ENCODE measurements at regions not wholly inside any gene's neighbourhood (a gene's known extent, or its start where the extent isn't known, plus 50 kb on each side); places are given as distances from the start of the nearest gene placed in this dataset.
"Not testable (repeated sequence)": the region's sequence is repeated elsewhere in the genome, so short reads cannot be mapped to it uniquely, and the experiment has no call there.

DNA sequence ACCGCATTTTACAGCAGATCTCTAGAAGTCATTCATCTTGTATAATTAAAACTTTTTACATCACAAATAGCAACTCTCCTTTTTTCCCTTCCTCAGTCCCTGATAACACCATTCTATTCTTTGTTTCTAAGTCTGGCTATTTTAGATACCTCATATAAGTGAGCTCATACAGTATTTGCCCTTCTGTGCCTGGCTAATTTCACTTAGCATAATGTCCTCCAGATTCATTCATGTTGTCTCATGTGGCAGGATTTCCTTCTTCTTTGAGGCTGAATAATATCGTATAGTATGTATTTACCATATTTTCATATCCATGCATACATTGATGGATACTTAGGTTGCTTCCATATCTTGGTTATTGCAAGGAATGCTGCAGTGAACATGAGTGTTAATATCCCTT, 362.0 kb downstream of the RFC3 start:
- CTCF ChIA-PET: no interaction called here
- no peaks in the 10 kb centered on the region for H3K9me3 ChIP-seq (ENCODE audit: control insufficient read depth, insufficient read depth, low read depth, low read length)
- POLR2A ChIA-PET: no interaction called here
- no peaks in the 10 kb centered on the region for H3K4me1 ChIP-seq (ENCODE audit: control insufficient read depth, insufficient read depth, low read length)
- no peaks in the 10 kb centered on the region for H3K36me3 ChIP-seq (ENCODE audit: control insufficient read depth in 2 of 2, insufficient read depth in 1 of 2, low read length in 2 of 2)
- no peak for TF ChIP-seq ZNF580 (tag by site-specific recombination; IDR thresholded peaks at IDR 0.05)
- TF ChIP-seq ZNF133 (tag by site-specific recombination; IDR thresholded peaks at IDR 0.05): no peak
- TF ChIP-seq, protein P1, sequence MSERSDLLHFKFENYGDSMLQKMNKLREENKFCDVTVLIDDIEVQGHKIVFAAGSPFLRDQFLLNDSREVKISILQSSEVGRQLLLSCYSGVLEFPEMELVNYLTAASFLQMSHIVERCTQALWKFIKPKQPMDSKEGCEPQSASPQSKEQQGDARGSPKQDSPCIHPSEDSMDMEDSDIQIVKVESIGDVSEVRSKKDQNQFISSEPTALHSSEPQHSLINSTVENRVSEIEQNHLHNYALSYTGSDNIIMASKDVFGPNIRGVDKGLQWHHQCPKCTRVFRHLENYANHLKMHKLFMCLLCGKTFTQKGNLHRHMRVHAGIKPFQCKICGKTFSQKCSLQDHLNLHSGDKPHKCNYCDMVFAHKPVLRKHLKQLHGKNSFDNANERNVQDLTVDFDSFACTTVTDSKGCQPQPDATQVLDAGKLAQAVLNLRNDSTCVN (tag by site-specific recombination; optimal IDR thresholded peaks at IDR 0.05): no peak
- no peak for TF ChIP-seq ZNF202 (tag by site-specific recombination; IDR thresholded peaks at IDR 0.05; ENCODE audit: borderline replicate concordance)
- TF ChIP-seq PRDM10 (tag by site-specific recombination; IDR thresholded peaks at IDR 0.05): no peak
- TF ChIP-seq ZNF146 (tag by site-specific recombination; IDR thresholded peaks at IDR 0.05): no peak
- TF ChIP-seq ZSCAN16 (tag by site-specific recombination; IDR thresholded peaks at IDR 0.05): no peak
- no peak for TF ChIP-seq OSR2 (tag by site-specific recombination; IDR thresholded peaks at IDR 0.05)
- no peak for TF ChIP-seq ZNF394 (tag by site-specific recombination; IDR thresholded peaks at IDR 0.05; ENCODE audit: borderline replicate concordance)
- no peak for TF ChIP-seq ZNF785 (tag by site-specific recombination; IDR thresholded peaks at IDR 0.05)
- no peak for TF ChIP-seq KLF7 (tag by site-specific recombination; IDR thresholded peaks at IDR 0.05; ENCODE audit: borderline replicate concordance)
- TF ChIP-seq ZNF658 (tag by site-specific recombination; IDR thresholded peaks at IDR 0.05): no peak
- TF ChIP-seq, protein P2, sequence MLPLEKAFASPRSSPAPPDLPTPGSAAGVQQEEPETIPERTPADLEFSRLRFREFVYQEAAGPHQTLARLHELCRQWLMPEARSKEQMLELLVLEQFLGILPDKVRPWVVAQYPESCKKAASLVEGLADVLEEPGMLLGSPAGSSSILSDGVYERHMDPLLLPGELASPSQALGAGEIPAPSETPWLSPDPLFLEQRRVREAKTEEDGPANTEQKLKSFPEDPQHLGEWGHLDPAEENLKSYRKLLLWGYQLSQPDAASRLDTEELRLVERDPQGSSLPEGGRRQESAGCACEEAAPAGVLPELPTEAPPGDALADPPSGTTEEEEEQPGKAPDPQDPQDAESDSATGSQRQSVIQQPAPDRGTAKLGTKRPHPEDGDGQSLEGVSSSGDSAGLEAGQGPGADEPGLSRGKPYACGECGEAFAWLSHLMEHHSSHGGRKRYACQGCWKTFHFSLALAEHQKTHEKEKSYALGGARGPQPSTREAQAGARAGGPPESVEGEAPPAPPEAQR (tag by site-specific recombination; IDR thresholded peaks at IDR 0.05): no peak
- no peak overlapping the region for H3K4me3 ChIP-seq (ENCODE audit: low read depth, low read length)
- H3K27ac ChIP-seq (ENCODE audit: extremely low read depth, low read depth, low read length): no peak overlapping the region

DNA sequence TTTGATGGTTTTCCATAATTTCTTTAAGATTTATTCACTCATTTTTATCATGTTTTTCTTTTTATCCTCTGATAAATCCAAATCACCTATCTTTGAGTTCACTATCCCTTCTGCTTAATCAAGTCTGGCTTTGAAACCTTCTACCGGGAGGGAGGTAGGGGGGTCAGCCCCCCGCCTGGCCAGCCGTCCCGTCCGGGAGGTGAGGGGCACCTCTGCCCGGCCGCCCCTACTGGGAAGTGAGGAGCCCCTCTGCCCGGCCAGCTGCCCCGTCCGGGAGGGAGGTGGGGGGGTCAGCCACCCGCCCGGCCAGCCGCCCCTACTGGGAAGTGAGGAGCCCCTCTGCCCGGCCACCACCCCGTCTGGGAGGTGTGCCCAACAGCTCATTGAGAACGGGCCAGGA, 363.3 kb downstream of the RFC3 start:
- CTCF ChIA-PET; H3K9me3 ChIP-seq (ENCODE audit: control insufficient read depth, insufficient read depth, low read depth, low read length); POLR2A ChIA-PET; H3K27ac ChIP-seq (ENCODE audit: extremely low read depth, low read depth, low read length); H3K4me1 ChIP-seq (ENCODE audit: control insufficient read depth, insufficient read depth, low read length); H3K36me3 ChIP-seq (ENCODE audit: control insufficient read depth in 2 of 2, insufficient read depth in 1 of 2, low read length in 2 of 2); H3K4me3 ChIP-seq (ENCODE audit: low read depth, low read length): not testable (repeated sequence)

DNA sequence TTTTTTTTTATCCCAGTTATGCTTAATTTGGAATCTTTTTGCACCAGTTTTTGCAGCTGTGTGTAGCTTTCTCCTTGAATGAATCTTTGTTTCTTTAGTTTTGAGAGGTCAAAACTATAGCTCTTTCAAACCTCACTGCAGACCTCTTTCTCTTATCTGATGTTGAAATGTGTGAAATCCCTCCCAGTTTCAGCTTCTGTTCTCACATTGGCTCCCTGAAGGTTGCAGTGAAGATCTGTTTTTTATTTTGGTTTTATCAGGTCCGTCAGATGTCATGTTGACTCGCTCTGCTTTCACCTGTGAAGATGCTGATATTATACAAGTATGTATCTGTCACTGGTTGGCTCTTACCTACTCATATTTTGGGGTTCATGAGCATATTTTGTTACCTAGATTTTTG, 372.0 kb downstream of the RFC3 start:
- H3K9me3 ChIP-seq (ENCODE audit: control insufficient read depth, insufficient read depth, low read depth, low read length): no peaks in the 10 kb centered on the region
- no peak overlapping the region for H3K4me3 ChIP-seq (ENCODE audit: low read depth, low read length)
- ChIA-PET POLR2A (no interaction called here), CTCF (no interaction called here)
- H3K4me1 ChIP-seq (ENCODE audit: control insufficient read depth, insufficient read depth, low read length): no peaks in the 10 kb centered on the region
- no peaks in the 10 kb centered on the region for H3K36me3 ChIP-seq (ENCODE audit: control insufficient read depth in 2 of 2, insufficient read depth in 1 of 2, low read length in 2 of 2)
- H3K27ac ChIP-seq (ENCODE audit: extremely low read depth, low read depth, low read length): no peak overlapping the region
- TF ChIP-seq ZNF488 (tag by site-specific recombination; IDR thresholded peaks at IDR 0.05) (no peak), ZFP69B (tag by site-specific recombination; IDR thresholded peaks at IDR 0.05) (no peak), ZBTB6 (tag by site-specific recombination; IDR thresholded peaks at IDR 0.05) (no peak), ZNF747 (tag by site-specific recombination; IDR thresholded peaks at IDR 0.05) (no peak), ZNF350 (tag by site-specific recombination; IDR thresholded peaks at IDR 0.05) (no peak), ELK4 (IDR thresholded peaks at IDR 0.05; ENCODE audit: borderline replicate concordance, low read depth, low read length) (no peak), KLF9 (tag by site-specific recombination; IDR thresholded peaks at IDR 0.05; ENCODE audit: low read depth) (no peak), ZNF214 (tag by site-specific recombination; IDR thresholded peaks at IDR 0.05; ENCODE audit: borderline replicate concordance) (no peak), ZNF48 (tag by site-specific recombination; IDR thresholded peaks at IDR 0.05) (no peak), ZNF133 (tag by site-specific recombination; IDR thresholded peaks at IDR 0.05) (no peak)
